ENCODE measurements at regions not wholly inside any gene's neighbourhood (a gene's known extent, or its start where the extent isn't known, plus 50 kb on each side); places are given as distances from the start of the nearest gene placed in this dataset.
"Not testable (repeated sequence)": the region's sequence is repeated elsewhere in the genome, so short reads cannot be mapped to it uniquely, and the experiment has no call there.

- DNase-seq: not testable (repeated sequence)
Measured at GRCh38 chr10:6677129-6677528, 97.1 kb upstream of the PRKCQ start.

GRCh38 chr10:6674291-6674690 is 94.2 kb upstream of the PRKCQ start:
- peak; percentile 19 for DNase-seq

GRCh38 chr10:6671976-6672375 is 91.9 kb upstream of the PRKCQ start:
- no peak for DNase-seq

- DNase-seq: peak; percentile 77
Measured at GRCh38 chr10:6669269-6669859, 89.3 kb upstream of the PRKCQ start.

- DNase-seq: peak; percentile 80
Measured at GRCh38 chr10:6667679-6668270, 87.7 kb upstream of the PRKCQ start.

DNA sequence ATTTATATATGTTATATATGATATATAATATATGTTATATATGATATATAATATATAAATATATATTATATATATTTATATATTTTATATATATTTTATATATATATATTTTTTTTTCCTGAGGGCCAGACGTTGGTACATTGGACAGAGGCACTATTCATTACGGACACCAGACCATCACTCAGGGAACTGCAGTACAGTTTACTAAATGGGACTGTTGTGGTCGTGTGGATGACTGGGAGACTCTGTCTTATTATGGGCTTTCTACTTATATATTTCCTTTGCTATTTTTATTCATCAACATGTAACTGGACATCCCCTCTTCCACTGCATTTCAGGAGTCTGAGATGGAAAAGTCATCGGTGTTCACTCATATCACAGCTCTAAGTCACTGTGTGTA is 87.1 kb upstream of the PRKCQ start:
- DNase-seq: no peak

DNA sequence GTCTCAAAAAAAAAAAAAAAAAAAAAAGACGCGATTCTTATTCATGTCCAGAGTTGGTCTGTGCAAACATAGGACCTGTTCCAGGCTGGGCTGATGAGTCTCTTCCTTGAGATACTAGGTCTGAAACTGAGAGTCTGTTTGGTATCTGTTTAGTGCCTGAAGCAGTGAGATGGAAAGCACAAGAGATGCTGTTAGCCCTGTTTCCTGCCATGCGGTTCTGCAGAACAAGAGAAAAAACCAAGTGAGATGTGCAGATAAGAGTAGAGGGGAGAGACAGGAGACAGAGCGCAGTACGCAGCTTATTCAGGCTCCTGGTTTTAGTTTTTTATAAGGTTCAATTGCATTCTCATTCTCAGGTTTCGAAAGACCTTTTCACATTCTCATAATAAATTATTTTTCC is 85.8 kb upstream of the PRKCQ start:
- DNase-seq: peak; percentile 83

GRCh38 chr10:6660460-6660859 is 80.4 kb upstream of the PRKCQ start:
- DNase-seq: no peak

- no peak for DNase-seq
Measured at GRCh38 chr10:6659451-6659850, 79.4 kb upstream of the PRKCQ start.

GRCh38 chr10:6657669-6658068 is 77.6 kb upstream of the PRKCQ start:
- DNase-seq: no peak

DNA sequence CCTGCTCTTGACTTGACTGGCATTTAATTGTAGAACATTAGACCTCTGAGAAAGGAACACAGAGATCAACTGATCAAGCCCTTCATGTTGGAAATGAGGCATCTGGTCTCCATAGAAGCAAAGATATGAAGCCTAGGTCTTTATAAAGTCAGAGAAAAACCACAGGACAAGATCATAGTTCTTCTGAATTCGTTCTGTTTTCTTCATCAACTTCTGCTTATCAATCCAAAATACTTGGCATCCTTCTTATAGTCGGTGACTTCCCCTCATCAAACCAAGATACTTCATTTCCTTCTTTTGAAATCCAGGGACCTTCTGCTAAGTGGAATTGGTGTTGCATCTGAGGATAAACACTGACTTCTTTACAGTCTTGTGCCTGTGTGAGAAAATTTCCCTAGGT is 77.1 kb upstream of the PRKCQ start:
- peak; percentile 27 for DNase-seq

- DNase-seq: peak; percentile 64
Measured at GRCh38 chr10:6654571-6654970, 74.5 kb upstream of the PRKCQ start.

GRCh38 chr10:6650586-6650985 is 70.5 kb upstream of the PRKCQ start:
- no peak for DNase-seq

DNA sequence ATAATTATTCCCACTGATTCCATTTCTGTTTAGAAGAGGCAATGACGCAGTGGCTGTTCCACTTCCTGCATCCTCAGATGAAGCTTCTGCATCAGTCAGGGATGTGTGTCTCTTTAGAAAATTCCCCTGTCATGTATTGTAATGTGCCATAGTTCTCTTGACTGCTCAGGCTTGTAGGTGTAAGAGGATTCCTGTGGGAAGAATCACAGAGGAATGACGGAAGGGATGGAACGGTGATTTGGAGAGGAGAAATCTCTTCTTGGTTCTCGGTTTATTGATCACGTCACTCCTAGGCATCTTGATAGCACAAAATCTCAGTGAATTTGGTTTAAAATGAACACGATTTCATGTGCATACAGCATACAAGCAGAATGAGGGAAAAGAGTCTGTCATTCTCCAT is 69.8 kb upstream of the PRKCQ start:
- no peak for DNase-seq

DNA sequence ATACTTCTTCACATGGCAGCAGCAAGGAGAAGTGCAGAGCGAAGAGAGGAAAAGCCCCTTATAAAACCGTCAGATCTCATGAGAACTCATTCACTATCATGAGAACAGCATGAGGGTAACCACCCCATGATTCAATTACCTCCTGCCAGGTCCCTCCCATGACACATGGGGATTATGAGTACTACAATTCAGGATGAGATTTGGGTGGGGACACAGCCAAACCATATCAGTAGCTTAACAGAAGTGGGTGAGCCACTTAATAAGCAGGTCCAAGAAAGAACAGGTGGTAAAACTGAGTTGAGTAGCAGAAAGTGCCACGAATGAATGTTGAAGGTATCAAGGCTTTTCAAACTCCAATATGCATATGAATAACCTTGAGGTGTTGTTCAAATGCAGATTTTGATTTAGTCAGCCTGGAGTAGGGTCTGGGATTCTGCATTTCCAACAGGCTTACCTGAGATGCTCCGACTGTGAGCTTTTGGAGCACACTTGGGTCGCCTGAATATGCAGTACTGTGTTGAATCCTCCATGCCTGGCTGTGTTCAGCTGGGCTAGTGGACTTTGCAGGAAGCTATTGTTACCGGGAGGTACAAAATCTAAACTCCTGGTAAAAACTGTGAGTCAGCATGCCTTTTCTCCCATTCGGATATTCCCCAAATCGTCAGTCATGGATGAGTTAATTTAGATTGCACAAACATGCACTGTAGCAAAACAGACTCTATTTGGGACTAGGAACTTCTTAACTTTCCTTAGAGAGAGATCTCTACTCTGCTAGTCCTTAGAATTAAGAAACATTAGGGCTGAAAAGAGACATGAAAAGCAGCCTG is 69.0 kb upstream of the PRKCQ start:
- DNase-seq: peak; percentile 34

DNA sequence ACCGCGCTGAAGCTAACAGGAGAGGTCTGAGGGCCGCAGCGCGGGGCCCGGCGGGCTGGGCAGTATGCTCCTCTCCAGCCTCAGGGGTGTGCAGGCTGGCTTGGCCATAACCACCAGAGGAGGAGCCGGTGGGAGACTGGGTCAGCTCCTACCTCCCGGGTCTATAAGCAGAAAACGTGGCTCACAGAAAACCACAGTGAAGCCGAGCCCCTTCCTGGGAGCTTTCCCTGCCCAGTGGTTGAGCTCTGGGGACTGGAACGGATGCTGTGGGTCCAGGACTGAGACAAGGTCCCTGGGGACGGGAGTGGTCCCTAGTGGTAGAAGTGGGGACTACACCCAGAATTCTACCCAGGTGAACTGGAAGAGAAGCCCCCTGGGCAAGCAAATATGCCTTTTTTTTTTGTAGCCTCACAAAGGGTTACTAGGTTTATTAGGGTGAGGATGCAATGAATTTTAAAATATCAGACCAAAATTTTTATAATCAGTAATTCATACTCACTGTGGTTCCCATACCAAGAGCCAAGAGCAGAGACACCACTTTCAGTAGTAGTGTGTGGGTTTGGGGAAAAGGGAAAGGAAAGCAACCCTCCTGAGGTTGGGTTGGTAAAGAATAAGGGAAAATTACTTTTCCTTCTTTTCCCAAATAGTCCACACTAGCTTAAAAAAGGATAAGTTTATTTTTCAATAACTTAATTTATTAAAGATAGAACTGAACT is 67.9 kb upstream of the PRKCQ start:
- DNase-seq: peak; percentile 73

DNA sequence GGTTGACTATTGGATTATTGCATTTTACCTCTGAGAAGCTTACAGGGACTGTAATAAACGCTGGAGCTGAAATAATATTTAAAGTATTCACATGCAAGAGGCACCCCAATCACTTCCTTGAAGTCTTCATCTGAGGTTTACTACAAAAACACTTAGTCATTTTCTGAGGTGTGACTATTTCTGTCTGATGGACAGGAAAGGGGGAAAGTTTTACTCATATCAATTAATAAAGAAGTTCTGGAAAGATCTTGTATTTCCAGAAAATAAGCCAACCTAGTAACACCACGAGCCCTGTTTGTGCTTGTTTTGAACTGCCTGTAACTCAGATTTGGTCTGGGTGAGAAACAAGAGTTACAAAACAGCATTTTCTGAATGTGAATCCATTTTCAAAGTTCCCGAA is 63.9 kb upstream of the PRKCQ start:
- no peak for DNase-seq

DNA sequence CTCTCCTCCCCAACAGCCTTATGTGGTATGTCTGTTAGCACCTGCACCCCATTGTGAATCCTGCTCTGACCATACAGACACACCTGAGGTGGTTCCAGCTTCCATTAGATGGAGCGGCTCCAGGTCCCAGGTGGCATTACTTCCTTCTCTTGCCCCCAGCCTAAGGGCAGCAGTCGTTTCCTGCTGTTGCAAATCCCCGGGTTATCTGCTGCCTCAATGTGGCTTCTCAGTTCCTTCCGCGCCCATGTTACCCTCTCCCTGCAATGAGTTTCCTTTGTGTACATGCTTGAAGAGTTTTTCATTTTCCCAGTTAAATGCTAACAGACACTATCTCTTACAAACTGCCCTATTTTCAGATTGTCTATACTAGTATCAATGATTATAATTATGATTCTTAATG is 62.8 kb upstream of the PRKCQ start:
- DNase-seq: peak; percentile 68

DNA sequence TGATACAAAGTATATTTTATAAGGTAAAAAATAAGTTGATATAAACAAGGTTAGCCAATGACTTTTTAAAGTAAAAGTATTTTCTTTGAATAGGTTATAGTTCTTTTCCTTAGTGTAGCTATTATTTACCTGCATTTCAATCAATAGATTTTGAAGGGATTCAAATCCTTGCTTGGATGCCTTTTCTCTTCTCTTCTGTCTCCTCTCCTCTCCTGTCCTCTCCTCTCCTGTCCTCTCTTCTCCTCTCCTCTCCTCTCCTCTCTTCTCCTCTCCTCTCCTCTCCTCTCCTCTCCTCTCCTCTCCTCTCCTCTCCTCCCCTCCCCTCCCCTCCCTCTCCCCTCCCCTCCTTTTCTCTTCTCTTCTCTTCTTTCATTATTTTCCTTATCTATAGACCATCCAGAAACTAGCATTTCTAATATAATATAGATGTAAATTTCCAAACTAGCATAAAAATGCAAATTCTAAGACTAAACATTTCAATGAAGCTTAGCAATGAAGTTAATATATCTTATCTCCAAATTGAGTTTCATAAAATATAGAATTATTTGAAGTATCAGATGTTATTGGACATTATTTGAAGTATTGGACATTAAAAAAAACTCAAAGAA is 60.5 kb upstream of the PRKCQ start:
- DNase-seq: no peak

DNA sequence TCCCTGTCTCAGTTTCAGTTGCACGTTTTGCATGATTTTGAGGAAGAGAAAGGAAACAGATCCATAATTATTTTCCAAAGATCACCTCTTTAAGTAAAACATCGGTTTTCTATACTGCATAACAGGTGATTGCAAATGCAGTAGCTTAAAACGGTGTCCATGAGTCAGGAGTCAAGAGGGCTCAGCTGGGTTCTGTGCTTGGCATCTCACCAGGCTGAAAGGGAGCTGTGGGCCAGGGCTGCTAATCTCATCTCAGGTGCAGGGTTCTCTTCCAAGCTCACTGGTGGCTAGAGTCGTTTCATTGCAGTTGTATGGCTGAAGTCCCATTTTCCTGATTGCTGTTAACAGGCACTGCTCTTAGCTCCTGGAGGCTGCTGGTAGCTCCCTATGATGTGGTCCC is 57.0 kb upstream of the PRKCQ start:
- DNase-seq: no peak

GRCh38 chr10:6635784-6636183 is 55.7 kb upstream of the PRKCQ start:
- no peak for DNase-seq

Measured in hematopoietic multipotent progenitor cell treated with erythropoietin and hydrocortisone succinate and interleukin-3 and kit ligand, for 6 days (in vitro differentiated cells).